Activated CD4-positive, alpha-beta T cell treated with anti-CD3 and anti-CD28 coated beads, Interleukin-2, Interleukin-6, amounts not matched to agents 100 ng/mL and 50 ng/mL, durations not matched to agents 16 hours and 8 hours (primary cell): ENCODE measurements at regions not wholly inside any gene's neighbourhood (a gene's known extent, or its start where the extent isn't known, plus 50 kb on each side); places are given as distances from the start of the nearest gene placed in this dataset.
A peak's percentile ranks its signal among the peaks of the same experiment; 100 is the strongest.
"Not testable (repeated sequence)": the region's sequence is repeated elsewhere in the genome, so short reads cannot be mapped to it uniquely, and the experiment has no call there.

Experiments used
- DNase-seq: peaks from one replicate; pipeline ENCODE4 v3.0.0-alpha.2; 2020

- no peak for DNase-seq
Observed at GRCh38 chr6:101015541-101015940, 134.4 kb upstream of the ASCC3 start.

DNA sequence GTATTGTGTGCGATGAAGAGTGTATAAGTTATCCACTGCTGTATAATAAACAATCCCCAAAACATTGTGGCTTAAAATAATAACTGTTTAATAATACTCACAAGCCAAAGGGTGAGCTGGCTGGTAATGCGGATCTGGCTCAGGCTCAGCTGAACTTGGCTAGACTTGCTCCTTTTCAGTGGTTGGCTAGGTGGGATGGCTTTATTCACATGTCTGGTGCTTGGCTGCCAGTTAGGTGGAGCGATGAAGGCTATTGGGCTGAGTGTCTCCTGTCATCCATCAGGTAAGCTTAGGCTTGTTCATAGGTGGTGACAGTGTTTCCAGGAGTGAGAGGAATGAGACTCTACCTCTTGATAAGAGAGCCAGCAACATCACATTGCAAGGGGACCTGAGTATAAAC lies 135.0 kb upstream of the ASCC3 start:
- DNase-seq, result no peak

- DNase-seq, result no peak
Observed at GRCh38 chr6:101018157-101018556, 137.0 kb upstream of the ASCC3 start.

- DNase-seq, result no peak
Observed at GRCh38 chr6:101021504-101021903, 140.4 kb upstream of the ASCC3 start.

DNA sequence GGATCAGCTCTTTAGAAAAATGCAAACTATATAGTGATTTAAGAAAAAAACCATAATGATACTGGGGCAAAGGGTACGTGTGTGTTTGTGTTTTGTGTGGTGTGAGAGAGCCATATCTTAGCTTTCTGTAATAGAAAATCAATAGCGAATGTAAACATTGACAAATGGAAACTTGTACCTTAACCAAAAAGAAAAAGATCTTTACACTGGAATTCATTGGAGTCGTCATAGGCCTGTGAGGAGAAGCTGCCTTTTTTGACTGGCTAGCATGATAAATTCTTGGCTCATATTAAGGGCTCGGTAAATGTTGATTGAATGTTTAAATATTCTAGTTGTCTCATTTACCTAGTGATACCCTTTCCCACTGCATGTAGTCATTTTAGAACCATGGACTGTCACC lies 161.8 kb upstream of the ASCC3 start:
- DNase-seq, result no peak

DNA sequence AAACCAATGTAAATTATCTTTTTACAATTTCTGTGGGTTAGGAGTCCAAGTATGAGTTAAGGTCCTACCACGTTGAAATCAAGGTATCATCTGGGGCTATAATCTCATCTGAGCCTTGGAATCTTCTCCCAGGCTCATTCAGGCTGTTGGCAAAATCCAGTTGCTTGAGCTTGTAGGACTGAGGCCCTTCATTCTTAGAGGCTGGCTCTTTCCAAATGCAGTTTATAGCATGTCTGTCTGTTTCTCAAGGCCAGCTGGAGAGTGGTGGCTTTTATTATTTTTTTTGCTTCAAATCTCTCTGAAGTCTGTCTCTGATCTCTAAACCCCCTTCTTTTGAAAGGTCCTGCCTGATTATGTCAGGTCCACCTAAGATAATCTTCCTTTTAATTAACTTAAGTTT lies 177.2 kb upstream of the ASCC3 start:
- no peak for DNase-seq

DNA sequence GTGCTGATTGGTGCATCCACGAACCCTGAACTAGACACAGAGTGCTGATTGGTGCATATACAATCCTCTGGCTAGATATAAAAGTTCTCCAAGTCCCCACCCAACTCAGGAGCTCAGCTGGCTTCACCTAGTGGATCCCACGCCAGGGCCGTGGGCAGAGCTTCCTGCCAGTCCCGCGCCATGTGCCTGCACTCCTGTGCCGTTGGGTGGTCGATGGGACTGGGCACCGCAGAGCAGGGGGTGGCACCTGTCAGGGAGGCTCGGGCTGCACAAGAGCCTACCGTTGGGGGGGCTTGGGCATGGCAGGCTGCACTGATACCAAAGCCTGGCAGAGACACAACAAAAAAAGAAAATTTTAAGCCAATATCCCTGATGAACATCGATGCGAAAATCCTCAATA lies 185.4 kb upstream of the ASCC3 start:
- no peak for DNase-seq

DNA sequence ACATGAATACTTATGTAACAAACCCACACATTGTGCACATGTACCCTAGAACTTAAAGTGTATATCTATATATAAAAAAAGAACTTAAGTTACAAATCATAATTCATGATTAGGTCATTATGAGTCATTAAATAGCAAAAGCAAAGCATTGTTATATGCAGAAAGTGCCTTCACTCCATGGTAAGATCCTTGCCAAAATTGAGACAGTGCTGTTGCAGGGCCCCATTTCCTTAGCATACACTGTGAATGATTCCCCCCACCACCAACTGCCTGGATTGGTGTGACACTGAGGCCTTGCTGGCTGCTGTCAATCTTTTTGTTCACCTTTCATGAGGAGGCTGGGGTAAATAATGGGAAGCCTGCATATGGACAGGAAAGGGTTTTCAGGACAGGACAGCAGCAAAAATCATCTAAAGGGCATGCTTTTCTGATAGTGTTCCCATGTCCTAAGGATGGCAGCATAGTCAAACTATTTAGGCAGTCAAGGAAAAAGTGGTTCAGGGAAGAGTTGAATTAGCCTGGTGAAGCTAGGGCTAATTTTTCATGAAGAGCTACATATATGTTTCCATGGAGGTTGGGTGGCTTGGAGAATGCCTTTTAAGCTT lies 188.2 kb upstream of the ASCC3 start:
- DNase-seq, result no peak

DNA sequence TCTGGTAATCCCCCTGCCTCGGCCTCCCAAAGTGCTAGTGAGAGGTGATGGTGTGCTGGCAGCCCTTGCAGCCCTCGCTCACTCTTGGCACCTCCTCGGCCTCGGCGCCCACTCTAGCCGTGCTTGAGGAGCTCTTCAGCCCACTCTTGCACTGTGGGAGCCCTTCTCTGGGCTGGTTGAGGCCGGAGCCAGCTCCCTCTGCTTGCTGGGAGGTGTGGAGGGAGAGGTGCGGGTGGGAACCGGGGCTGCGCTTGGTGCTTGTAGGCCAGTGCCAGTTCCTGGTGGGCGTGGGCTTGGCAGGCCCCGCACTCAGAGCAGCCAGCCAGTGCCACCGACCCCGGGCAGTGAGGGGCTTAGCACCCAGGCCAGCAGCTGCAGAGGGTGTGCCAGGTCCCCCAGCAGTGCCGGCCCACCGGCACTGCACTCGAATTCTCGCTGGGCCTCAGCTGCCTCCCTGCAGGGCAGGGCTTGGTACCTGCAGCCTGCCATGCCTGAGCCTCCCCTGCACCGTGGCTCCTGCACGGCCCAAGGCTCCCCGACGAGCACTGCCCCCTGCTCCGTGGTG lies 189.0 kb upstream of the ASCC3 start:
- no peak for DNase-seq

GRCh38 chr6:101077344-101077743 lies 196.2 kb upstream of the ASCC3 start:
- DNase-seq, result no peak

DNA sequence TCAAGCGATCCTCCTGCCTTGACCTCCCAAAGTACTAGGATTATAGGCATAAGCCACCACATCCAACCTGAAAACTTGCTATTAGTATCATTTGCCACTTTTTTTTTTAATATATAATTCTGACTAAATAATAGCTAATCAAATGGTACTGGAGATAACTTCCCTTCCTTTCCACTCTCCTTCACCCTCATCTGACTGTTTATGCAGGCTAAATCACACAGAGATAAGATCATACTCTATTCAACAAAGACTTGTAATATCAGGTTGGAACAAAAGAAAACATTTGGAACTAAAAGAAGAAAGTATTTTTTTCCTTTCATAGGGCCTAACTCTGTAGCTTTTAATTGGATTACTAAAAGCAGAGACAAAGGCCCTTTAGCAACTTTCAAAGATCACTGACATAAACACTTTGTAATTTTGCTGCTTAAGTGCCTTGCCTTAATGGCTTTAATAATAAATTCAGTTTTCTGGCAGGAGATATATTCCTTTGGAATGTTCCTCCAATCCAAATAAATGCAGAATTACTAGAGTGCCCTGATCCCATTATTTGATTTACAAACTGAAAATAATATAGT lies 198.7 kb upstream of the ASCC3 start:
- DNase-seq, result no peak

GRCh38 chr6:101080597-101080996 lies 199.5 kb upstream of the ASCC3 start:
- DNase-seq, result no peak

- no peak for DNase-seq
Observed at GRCh38 chr6:101083533-101084175, 202.5 kb upstream of the ASCC3 start.

GRCh38 chr6:101085327-101085726 lies 204.2 kb upstream of the ASCC3 start:
- no peak for DNase-seq

DNA sequence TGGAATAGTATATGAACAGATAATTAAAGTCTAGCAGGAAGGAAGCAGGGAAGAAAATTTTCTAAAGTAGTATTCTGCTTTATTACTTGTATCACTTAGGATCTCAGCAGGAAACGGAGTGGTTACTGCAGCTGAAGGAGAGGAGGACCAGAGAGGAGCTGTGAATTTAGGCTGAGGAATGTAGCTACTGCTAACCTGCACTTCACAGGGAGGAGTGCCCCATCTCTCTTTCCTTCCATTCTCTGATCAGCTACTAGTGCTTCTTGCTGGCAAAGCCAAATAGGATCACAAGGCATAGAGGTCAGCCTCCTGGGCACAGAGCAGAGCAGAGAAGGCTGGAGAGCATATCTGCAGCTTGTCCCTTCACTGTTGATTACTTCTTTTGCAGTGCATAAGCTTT lies 205.3 kb upstream of the ASCC3 start:
- DNase-seq, result no peak

DNA sequence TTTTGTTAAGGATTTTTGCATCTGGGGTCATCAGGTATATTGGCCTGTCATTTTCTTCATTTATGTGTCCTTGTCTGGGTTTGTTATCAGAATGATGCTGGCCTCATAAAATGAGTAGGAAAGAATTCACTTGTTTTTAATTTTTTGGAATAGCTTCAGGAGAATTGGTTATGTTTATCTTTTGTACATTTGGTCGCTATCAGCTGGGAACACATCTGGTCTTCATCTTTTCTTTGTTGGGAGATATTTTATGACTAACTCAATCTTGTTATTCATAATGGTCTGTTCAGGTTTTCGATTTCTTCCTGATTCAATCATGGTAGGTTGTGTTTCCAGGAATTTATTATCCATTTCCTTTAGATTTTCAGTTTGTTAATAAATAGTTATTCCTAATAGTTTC lies 207.5 kb upstream of the ASCC3 start:
- DNase-seq, result no peak

DNA sequence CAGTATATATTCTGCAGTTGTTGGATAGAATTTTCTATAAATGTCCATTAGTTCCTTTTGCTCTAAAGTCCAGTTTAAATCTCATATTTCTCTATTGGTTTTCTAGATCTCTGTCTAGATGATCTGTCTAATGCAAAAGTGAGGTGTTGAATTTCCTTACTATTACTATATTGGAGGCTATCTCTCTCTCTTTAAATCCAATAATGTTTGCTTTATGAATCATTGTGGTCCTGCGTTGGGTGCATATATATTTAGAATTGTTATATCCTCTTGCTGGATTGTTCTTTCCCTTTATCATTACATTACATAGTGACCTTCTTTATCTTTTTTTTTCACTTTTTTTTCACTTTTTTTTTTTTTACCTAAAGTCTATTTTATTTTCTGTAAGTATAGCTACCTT lies 208.5 kb upstream of the ASCC3 start:
- no peak for DNase-seq

- DNase-seq, result no peak
Observed at GRCh38 chr6:101090281-101090680, 209.2 kb upstream of the ASCC3 start.

GRCh38 chr6:101098605-101099004 lies 217.5 kb upstream of the ASCC3 start:
- DNase-seq, result not testable (repeated sequence)

- no peak for DNase-seq
Observed at GRCh38 chr6:101102702-101103101, 221.6 kb upstream of the ASCC3 start.

DNA sequence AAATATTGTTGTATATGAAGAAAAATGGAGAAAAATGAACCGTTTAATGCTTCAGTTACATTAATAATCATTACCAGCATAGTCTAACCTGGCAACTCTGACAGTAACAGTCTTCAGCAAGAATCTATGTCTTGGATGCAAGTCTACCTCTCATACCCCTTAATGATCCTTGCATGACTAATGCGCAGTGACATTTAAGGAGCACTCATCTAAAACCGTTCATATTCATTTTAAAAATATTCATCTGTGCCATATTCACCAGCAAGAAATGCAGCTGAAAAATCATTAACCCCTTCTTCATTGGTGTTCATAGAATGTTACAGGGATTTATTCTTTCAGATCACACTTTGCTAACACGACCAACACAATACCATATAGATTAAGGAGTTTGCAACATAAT lies 227.2 kb upstream of the ASCC3 start:
- no peak for DNase-seq

GRCh38 chr6:101110814-101111213 lies 229.7 kb upstream of the ASCC3 start:
- no peak for DNase-seq

DNA sequence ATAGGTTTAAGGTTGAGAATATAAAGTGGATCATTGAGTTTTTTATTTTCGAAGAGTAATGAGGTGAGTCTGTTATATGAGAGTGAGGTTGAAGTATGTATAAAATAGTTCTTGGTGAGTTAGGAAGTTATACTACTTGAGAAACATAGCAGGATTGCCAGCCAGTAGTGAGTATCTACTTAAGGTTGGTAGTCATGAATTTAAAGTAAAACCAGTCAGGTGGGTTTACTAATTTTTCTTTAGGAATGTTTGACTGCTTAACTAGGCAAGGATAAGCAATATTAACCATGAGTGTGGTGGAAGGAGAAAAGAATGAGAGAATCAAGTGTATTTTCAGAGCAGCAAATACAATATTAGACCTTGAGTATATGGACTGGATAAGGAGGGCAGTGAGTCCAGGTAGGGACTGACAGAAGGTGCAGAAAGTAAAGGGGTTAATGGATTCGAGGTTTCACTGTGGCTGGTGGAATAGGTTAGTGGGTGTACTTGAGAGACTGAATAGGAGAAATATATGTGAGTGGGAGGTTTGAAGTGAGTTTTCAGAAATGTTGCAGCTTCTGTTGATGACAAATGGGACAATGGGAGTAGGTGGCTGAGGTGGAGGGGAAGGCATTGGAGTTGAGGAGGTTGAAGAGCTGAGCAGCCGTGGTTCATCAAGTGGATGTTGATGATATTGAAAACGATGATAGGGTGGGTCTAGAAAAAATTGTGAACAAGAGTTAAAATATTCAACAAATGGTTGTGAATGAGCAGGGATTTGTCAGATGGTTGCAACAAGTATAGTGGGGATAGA lies 232.5 kb upstream of the ASCC3 start:
- DNase-seq, result no peak

GRCh38 chr6:101114703-101115102 lies 233.6 kb upstream of the ASCC3 start:
- DNase-seq, result peak; percentile 8
